ENCODE measurements at regions not wholly inside any gene's neighbourhood (a gene's known extent, or its start where the extent isn't known, plus 50 kb on each side); places are given as distances from the start of the nearest gene placed in this dataset.

GRCh38 chr4:151842430-151843079, 81.7 kb upstream of the GATB start:
- Histone ChIP-seq H3K9me3 (ENCODE audit: low read depth, low read length) (no peaks in the 10 kb centered on the region), H3K27me3 (ENCODE audit: insufficient read depth, low read length) (peaks cover 1% of the 10 kb centered on the region), H3K4me3 (ENCODE audit: low read length) (no peak overlapping the region), H3K4me1 (ENCODE audit: insufficient read depth, low read length) (no peaks in the 10 kb centered on the region)

DNA sequence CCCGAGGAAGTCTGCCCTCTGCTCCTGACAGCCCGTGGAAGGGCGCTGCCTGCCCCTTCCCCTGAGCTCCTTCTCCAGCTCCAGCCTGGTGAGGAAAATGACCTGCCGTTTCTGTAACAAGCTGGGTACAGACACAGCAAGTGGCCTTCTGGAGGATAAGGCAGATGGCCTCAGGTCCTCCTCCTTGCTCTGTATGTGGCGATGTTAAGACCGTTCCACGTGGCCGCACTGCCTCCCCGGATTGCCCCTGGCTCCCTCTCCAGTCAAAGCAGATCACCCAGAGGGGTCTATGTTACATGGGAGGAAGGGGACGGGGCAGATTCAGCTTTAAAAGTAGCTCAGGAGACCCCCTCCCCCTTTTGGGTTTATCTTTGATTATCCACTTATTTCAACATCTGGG, 80.3 kb upstream of the GATB start:
- H3K4me3 ChIP-seq (ENCODE audit: low read length), result no peak overlapping the region
- H3K27me3 ChIP-seq (ENCODE audit: insufficient read depth, low read length), result no peaks in the 10 kb centered on the region

DNA sequence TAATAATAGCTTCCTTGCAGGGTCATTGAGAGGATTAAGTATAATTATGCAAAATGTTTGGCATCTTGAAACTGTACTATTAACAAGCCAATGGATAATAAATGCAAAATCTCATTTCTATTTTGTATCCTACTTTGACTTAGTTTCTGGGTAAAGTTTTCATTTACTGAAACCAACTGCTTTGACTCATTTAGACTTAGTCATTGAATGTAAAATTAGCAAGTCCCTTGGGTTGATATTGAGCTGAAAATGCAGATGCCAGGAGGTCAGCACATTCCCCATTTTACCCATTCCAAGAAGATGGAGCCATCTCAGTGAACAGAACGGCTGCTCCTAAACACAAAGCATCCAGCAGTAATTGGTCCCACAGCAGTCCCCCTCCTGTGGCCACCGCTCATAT, 74.7 kb upstream of the GATB start:
- H3K27me3 ChIP-seq (ENCODE audit: insufficient read depth, low read length), result no peaks in the 10 kb centered on the region
- no peaks in the 10 kb centered on the region for H3K4me1 ChIP-seq (ENCODE audit: insufficient read depth, low read length)
- no peaks in the 10 kb centered on the region for H3K9me3 ChIP-seq (ENCODE audit: low read depth, low read length)
- H3K4me3 ChIP-seq (ENCODE audit: low read length), result no peak overlapping the region

More for the DNA sequence above, 80.3 kb upstream of the GATB start:
- Histone ChIP-seq H3K9me3 (ENCODE audit: low read depth, low read length) (no peaks in the 10 kb centered on the region), H3K4me1 (ENCODE audit: insufficient read depth, low read length) (no peaks in the 10 kb centered on the region)

- Histone ChIP-seq H3K4me1 (ENCODE audit: insufficient read depth, low read length) (no peaks in the 10 kb centered on the region), H3K27me3 (ENCODE audit: insufficient read depth, low read length) (no peaks in the 10 kb centered on the region), H3K9me3 (ENCODE audit: low read depth, low read length) (no peaks in the 10 kb centered on the region), H3K4me3 (ENCODE audit: low read length) (no peak overlapping the region)
These were observed 72.4 kb upstream of the GATB start for GRCh38 chr4:151833174-151833573.

DNA sequence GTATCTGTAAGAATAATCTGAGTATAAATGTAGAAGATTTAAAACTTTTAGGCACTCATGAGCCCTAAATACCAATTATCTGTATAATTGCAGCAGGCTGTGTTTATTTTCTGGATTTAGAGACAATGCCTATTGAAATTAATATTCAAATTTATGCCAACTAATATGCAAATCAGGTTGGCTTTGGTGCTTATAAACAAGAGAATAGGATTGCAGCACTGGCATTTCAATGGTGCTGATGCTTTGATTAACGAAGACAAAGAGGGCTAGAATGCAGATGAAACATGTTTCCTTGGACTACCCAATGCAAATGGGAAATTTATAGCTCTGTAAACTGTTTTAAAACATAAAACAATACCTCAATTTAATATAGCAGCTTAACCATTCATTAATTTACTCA, 70.7 kb upstream of the GATB start:
- H3K4me3 ChIP-seq (ENCODE audit: low read length), result no peak overlapping the region
- H3K27me3 ChIP-seq (ENCODE audit: insufficient read depth, low read length), result no peaks in the 10 kb centered on the region
- H3K9me3 ChIP-seq (ENCODE audit: low read depth, low read length), result no peaks in the 10 kb centered on the region
- H3K4me1 ChIP-seq (ENCODE audit: insufficient read depth, low read length), result no peaks in the 10 kb centered on the region

GRCh38 chr4:151830168-151830567, 69.4 kb upstream of the GATB start:
- Histone ChIP-seq H3K9me3 (ENCODE audit: low read depth, low read length) (no peaks in the 10 kb centered on the region), H3K4me3 (ENCODE audit: low read length) (no peak overlapping the region), H3K27me3 (ENCODE audit: insufficient read depth, low read length) (no peaks in the 10 kb centered on the region), H3K4me1 (ENCODE audit: insufficient read depth, low read length) (no peaks in the 10 kb centered on the region)

GRCh38 chr4:151829309-151829708, 68.5 kb upstream of the GATB start:
- no peak overlapping the region for H3K4me3 ChIP-seq (ENCODE audit: low read length)
- H3K27me3 ChIP-seq (ENCODE audit: insufficient read depth, low read length), result no peaks in the 10 kb centered on the region
- H3K4me1 ChIP-seq (ENCODE audit: insufficient read depth, low read length), result no peaks in the 10 kb centered on the region
- no peaks in the 10 kb centered on the region for H3K9me3 ChIP-seq (ENCODE audit: low read depth, low read length)

- Histone ChIP-seq H3K4me1 (ENCODE audit: insufficient read depth, low read length) (no peaks in the 10 kb centered on the region), H3K4me3 (ENCODE audit: low read length) (no peak overlapping the region), H3K9me3 (ENCODE audit: low read depth, low read length) (no peaks in the 10 kb centered on the region), H3K27me3 (ENCODE audit: insufficient read depth, low read length) (no peaks in the 10 kb centered on the region)
These were observed 63.8 kb upstream of the GATB start for GRCh38 chr4:151824656-151825055.

- Histone ChIP-seq H3K4me3 (ENCODE audit: low read length) (no peak overlapping the region), H3K27me3 (ENCODE audit: insufficient read depth, low read length) (no peaks in the 10 kb centered on the region), H3K9me3 (ENCODE audit: low read depth, low read length) (no peaks in the 10 kb centered on the region), H3K4me1 (ENCODE audit: insufficient read depth, low read length) (no peaks in the 10 kb centered on the region)
These were observed 61.5 kb upstream of the GATB start for GRCh38 chr4:151822331-151822730.

DNA sequence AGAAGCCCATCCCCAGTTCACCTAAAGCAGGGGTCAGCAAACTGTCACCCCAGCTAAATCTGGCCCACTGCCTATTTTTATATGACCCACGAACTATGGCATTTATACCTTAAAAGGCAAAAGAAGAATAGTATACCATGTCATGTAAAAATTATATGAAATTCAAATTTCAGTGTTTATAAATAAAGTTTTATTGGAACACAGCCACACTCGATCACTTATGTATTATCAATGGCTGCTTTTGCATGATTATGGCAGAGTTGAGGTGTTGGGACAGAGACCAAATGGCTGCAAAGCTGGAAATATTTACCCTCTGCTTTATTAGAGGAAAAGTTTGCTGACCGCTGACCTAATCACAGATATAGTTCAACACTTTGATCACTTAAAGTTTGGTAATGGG, 59.2 kb upstream of the GATB start:
- no peaks in the 10 kb centered on the region for H3K4me1 ChIP-seq (ENCODE audit: insufficient read depth, low read length)
- H3K4me3 ChIP-seq (ENCODE audit: low read length), result no peak overlapping the region
- H3K27me3 ChIP-seq (ENCODE audit: insufficient read depth, low read length), result no peaks in the 10 kb centered on the region
- H3K9me3 ChIP-seq (ENCODE audit: low read depth, low read length), result no peaks in the 10 kb centered on the region

GRCh38 chr4:151811403-151811802, 50.6 kb upstream of the GATB start:
- no peak overlapping the region for H3K4me3 ChIP-seq (ENCODE audit: low read length)
- no peaks in the 10 kb centered on the region for H3K4me1 ChIP-seq (ENCODE audit: insufficient read depth, low read length)
- no peaks in the 10 kb centered on the region for H3K27me3 ChIP-seq (ENCODE audit: insufficient read depth, low read length)
- H3K9me3 ChIP-seq (ENCODE audit: low read depth, low read length), result no peaks in the 10 kb centered on the region

Data from mononuclear cell (primary cell).